HL-60 (cell line): ENCODE measurements at regions not wholly inside any gene's neighbourhood (a gene's known extent, or its start where the extent isn't known, plus 50 kb on each side); places are given as distances from the start of the nearest gene placed in this dataset.

Source experiments
- DNase-seq, 2 experiments: peaks; one replicate each; pipeline ENCODE4 v3.0.0-alpha.2; 2010 to 2020; ENCODE audit warnings: low read depth in 1 of 2, low spot score in 1 of 2
- H3K27ac ChIP-seq: fragments of 250-450 bp; sonication (Bioruptor Pico); replicated peaks from 2 replicates; pipeline ENCODE4 v1.5.1; 2020; ENCODE audit warnings: mild to moderate bottlenecking, moderate library complexity
- H3K27me3 ChIP-seq: fragments of 250-450 bp; sonication (Bioruptor Pico); 2 replicates; pipeline ENCODE4 v1.5.1; 2021; ENCODE audit warnings: mild to moderate bottlenecking, moderate library complexity; ENCODE audit not compliant: insufficient read depth, poor library complexity, severe bottlenecking
- H3K4me3 ChIP-seq: replicated peaks from 2 replicates; pipeline ENCODE4 v1.5.1; 2011; ENCODE audit warnings: mild to moderate bottlenecking, control low read depth, low read length; ENCODE audit not compliant: insufficient read depth
- CTCF ChIP-seq: IDR thresholded peaks from one replicate; pipeline ENCODE4 v1.5.1; 2011; ENCODE audit warnings: low read length, control low read depth, inconsistent platforms; ENCODE audit not compliant: insufficient read depth
- GABPA ChIP-seq: IDR thresholded peaks from 2 replicates; pipeline ENCODE4 v1.6.1; 2012; ENCODE audit warnings: low read depth
- POLR2AphosphoS5 ChIP-seq: IDR thresholded peaks from 2 replicates; pipeline ENCODE4 v1.6.1; 2012; ENCODE audit warnings: low read depth
- SPI1 ChIP-seq: IDR thresholded peaks from 2 replicates; pipeline ENCODE4 v1.6.1; 2012; ENCODE audit warnings: low read depth, mild to moderate bottlenecking, borderline replicate concordance
- TF ChIP-seq, protein P1 (sequence below): IDR thresholded peaks from 2 replicates; pipeline ENCODE4 v1.6.1; 2012; ENCODE audit warnings: low read depth; ENCODE audit not compliant: insufficient replicate concordance

GRCh38 chr6:139588076-139588639, 213.7 kb upstream of the CITED2 start:
- H3K27ac ChIP-seq = no peak overlapping the region
- TF ChIP-seq GABPA = no peak
- TF ChIP-seq SPI1 = no peak
- no peak for TF ChIP-seq POLR2AphosphoS5
- TF ChIP-seq CTCF = no peak
- TF ChIP-seq, protein P1, sequence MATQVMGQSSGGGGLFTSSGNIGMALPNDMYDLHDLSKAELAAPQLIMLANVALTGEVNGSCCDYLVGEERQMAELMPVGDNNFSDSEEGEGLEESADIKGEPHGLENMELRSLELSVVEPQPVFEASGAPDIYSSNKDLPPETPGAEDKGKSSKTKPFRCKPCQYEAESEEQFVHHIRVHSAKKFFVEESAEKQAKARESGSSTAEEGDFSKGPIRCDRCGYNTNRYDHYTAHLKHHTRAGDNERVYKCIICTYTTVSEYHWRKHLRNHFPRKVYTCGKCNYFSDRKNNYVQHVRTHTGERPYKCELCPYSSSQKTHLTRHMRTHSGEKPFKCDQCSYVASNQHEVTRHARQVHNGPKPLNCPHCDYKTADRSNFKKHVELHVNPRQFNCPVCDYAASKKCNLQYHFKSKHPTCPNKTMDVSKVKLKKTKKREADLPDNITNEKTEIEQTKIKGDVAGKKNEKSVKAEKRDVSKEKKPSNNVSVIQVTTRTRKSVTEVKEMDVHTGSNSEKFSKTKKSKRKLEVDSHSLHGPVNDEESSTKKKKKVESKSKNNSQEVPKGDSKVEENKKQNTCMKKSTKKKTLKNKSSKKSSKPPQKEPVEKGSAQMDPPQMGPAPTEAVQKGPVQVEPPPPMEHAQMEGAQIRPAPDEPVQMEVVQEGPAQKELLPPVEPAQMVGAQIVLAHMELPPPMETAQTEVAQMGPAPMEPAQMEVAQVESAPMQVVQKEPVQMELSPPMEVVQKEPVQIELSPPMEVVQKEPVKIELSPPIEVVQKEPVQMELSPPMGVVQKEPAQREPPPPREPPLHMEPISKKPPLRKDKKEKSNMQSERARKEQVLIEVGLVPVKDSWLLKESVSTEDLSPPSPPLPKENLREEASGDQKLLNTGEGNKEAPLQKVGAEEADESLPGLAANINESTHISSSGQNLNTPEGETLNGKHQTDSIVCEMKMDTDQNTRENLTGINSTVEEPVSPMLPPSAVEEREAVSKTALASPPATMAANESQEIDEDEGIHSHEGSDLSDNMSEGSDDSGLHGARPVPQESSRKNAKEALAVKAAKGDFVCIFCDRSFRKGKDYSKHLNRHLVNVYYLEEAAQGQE = no peak
- no peaks in the 10 kb centered on the region for H3K27me3 ChIP-seq
- DNase-seq = no peak
- no peak overlapping the region for H3K4me3 ChIP-seq

GRCh38 chr6:139587469-139587868, 213.0 kb upstream of the CITED2 start:
- no peak for TF ChIP-seq POLR2AphosphoS5
- no peak for TF ChIP-seq CTCF
- H3K27me3 ChIP-seq = no peaks in the 10 kb centered on the region
- no peak overlapping the region for H3K4me3 ChIP-seq
- DNase-seq = no peak
- H3K27ac ChIP-seq = no peak overlapping the region

GRCh38 chr6:139586273-139586672, 211.8 kb upstream of the CITED2 start:
- TF ChIP-seq, protein P1 = no peak
- no peak for TF ChIP-seq GABPA
- Histone ChIP-seq H3K4me3 (no peak overlapping the region), H3K27ac (no peak overlapping the region), H3K27me3 (no peaks in the 10 kb centered on the region)
- no peak for DNase-seq

- Histone ChIP-seq H3K27me3 (no peaks in the 10 kb centered on the region), H3K4me3 (no peak overlapping the region), H3K27ac (no peak overlapping the region)
- no peak for TF ChIP-seq GABPA
- TF ChIP-seq SPI1 = no peak
- no peak for TF ChIP-seq POLR2AphosphoS5
- TF ChIP-seq, protein P1 = no peak
- TF ChIP-seq CTCF = no peak
- DNase-seq = no peak
Observed at GRCh38 chr6:139584599-139584998, 210.2 kb upstream of the CITED2 start.
